Liver (tissue), 7 donors: ENCODE measurements at regions not wholly inside any gene's neighbourhood (a gene's known extent, or its start where the extent isn't known, plus 50 kb on each side); places are given as distances from the start of the nearest gene placed in this dataset.

Source experiments
- DNase-seq: peaks from one replicate; pipeline ENCODE4 v3.0.0-alpha.2; 2017; ENCODE audit warnings: low spot score
- H3K27ac ChIP-seq, 2 donors: one replicate each; pipeline ENCODE4 v1.7.0; 2013; ENCODE audit warnings: inconsistent platforms in 2 of 2, low read length in 2 of 2, control low read depth in 1 of 2, low read depth in 1 of 2, mild to moderate bottlenecking in 1 of 2
- H3K27me3 ChIP-seq, 4 donors: one replicate each; pipeline versions ENCODE4 v1.6.1 to v1.7.0; 2013; ENCODE audit warnings: low read length in 3 of 4, inconsistent platforms in 1 of 4, mild to moderate bottlenecking in 1 of 4, moderate library complexity in 1 of 4; ENCODE audit not compliant: control insufficient read depth in 4 of 4, insufficient read depth in 4 of 4
- H3K36me3 ChIP-seq, 4 donors: one replicate each; pipeline versions ENCODE4 v1.6.1 to v1.7.0; 2013; ENCODE audit warnings: low read length in 3 of 4, mild to moderate bottlenecking in 3 of 4, low read depth in 1 of 4, moderate library complexity in 1 of 4; ENCODE audit not compliant: control insufficient read depth in 4 of 4, insufficient read depth in 3 of 4
- H3K4me1 ChIP-seq, 4 donors: one replicate each; pipeline versions ENCODE4 v1.6.1 to v1.7.0; 2013; ENCODE audit warnings: low read length in 3 of 4, mild to moderate bottlenecking in 3 of 4, moderate library complexity in 1 of 4; ENCODE audit not compliant: control insufficient read depth in 4 of 4, insufficient read depth in 4 of 4
- H3K4me3 ChIP-seq, 3 donors: one replicate each; pipeline versions ENCODE4 v1.6.1 to v1.7.0; 2013; ENCODE audit warnings: low read length in 3 of 3, control low read depth in 1 of 3, low read depth in 1 of 3, mild to moderate bottlenecking in 1 of 3
- H3K9ac ChIP-seq, 2 donors: one replicate each; pipeline ENCODE4 v1.7.0; 2013; ENCODE audit warnings: low read length in 2 of 2, mild to moderate bottlenecking in 2 of 2, moderate library complexity in 2 of 2, control low read depth in 1 of 2, low read depth in 1 of 2
- H3K9me3 ChIP-seq, 4 donors: one replicate each; pipeline versions ENCODE4 v1.6.1 to v1.7.0; 2013; ENCODE audit warnings: low read length in 3 of 4; ENCODE audit not compliant: control insufficient read depth in 4 of 4
- EGR1 ChIP-seq, 2 donors: IDR thresholded peaks; 2 replicates each; pipeline ENCODE4 v1.6.1; 2016 to 2018; ENCODE audit warnings: antibody characterized with exemption in 2 of 2, low read depth in 2 of 2
- FOXA1 ChIP-seq: IDR thresholded peaks from 2 replicates; pipeline ENCODE4 v1.6.1; 2016; ENCODE audit warnings: antibody characterized with exemption
- FOXA2 ChIP-seq: IDR thresholded peaks from 2 replicates; pipeline ENCODE4 v1.6.1; 2016; ENCODE audit warnings: antibody characterized with exemption
- GABPA ChIP-seq, 2 donors: IDR thresholded peaks in 1 of 2; conservative IDR thresholded peaks in 1 of 2; 2 replicates each; pipeline ENCODE4 v1.6.1; 2016; ENCODE audit warnings: antibody characterized with exemption in 2 of 2, mild to moderate bottlenecking in 1 of 2, moderate library complexity in 1 of 2
- HNF4A ChIP-seq, 2 donors: conservative IDR thresholded peaks; 2 replicates each; pipeline ENCODE4 v1.6.1; 2016; ENCODE audit warnings: antibody characterized with exemption in 2 of 2, mild to moderate bottlenecking in 2 of 2
- HNF4G ChIP-seq: IDR thresholded peaks from 2 replicates; pipeline ENCODE4 v1.6.1; 2016; ENCODE audit warnings: antibody characterized with exemption
- JUND ChIP-seq, 2 donors: IDR thresholded peaks; 2 replicates each; pipeline ENCODE4 v1.6.1; 2016; ENCODE audit warnings: antibody characterized with exemption in 2 of 2
- NR2F2 ChIP-seq: IDR thresholded peaks from 2 replicates; pipeline ENCODE4 v1.6.1; 2016; ENCODE audit warnings: antibody characterized with exemption
- RAD21 ChIP-seq, 2 donors: IDR thresholded peaks; 2 replicates each; pipeline ENCODE4 v1.6.1; 2016; ENCODE audit warnings: antibody characterized with exemption in 2 of 2, mild to moderate bottlenecking in 2 of 2
- RXRA ChIP-seq, 2 donors: IDR thresholded peaks; 2 replicates each; pipeline ENCODE4 v1.6.1; 2017 to 2018; ENCODE audit warnings: antibody characterized with exemption in 2 of 2, mild to moderate bottlenecking in 1 of 2
- SP1 ChIP-seq: IDR thresholded peaks from 2 replicates; pipeline ENCODE4 v1.6.1; 2018; ENCODE audit warnings: antibody characterized with exemption, mild to moderate bottlenecking
- TAF1 ChIP-seq: conservative IDR thresholded peaks from 2 replicates; pipeline ENCODE4 v1.6.1; 2016; ENCODE audit warnings: antibody characterized with exemption, mild to moderate bottlenecking
- YY1 ChIP-seq: IDR thresholded peaks from 2 replicates; pipeline ENCODE4 v1.6.1; 2016; ENCODE audit warnings: antibody characterized with exemption, mild to moderate bottlenecking
- TF ChIP-seq, protein P1 (sequence below): IDR thresholded peaks from 2 replicates; pipeline ENCODE4 v1.6.1; 2016; ENCODE audit warnings: antibody characterized with exemption
- TF ChIP-seq, protein P2 (sequence below): IDR thresholded peaks from 2 replicates; pipeline ENCODE4 v1.6.1; 2016; ENCODE audit warnings: antibody characterized with exemption
- TF ChIP-seq, protein P3 (sequence below): IDR thresholded peaks from 2 replicates; pipeline ENCODE4 v1.6.1; 2016; ENCODE audit warnings: antibody characterized with exemption, mild to moderate bottlenecking
- TF ChIP-seq, protein P4 (sequence below): fragments of 150-350 bp; IDR thresholded peaks from 2 replicates; pipeline ENCODE4 v1.5.1; 2017; ENCODE audit warnings: improper control_type of control experiment, low read depth, low read length; ENCODE audit not compliant: missing input control
- TF ChIP-seq, protein P5 (sequence below): IDR thresholded peaks from 2 replicates; pipeline ENCODE4 v1.6.1; 2016; ENCODE audit warnings: antibody characterized with exemption
- donor health status: healthy.
- donor health status: healthy.
- donor health status: healthy.
- donor health status: healthy.

DNA sequence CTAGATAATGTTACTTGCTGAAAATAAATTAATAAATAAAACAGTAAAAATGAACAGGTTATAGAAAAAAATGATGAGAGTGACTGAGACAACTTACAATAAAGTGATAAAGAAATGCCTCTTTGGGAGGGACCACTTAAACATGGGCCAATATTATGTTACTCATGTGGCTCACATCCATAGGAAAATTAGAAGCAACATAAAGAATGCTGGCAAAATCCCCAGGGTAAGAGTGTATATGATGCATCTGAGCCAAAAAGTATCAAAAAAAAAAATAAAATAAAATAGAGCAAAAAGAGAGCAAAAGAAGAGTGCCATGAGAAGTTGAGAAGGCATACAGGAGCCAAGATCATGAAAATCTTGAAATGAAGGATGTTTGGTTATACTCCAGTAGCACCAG is 818.0 kb downstream of the LTN1 start:
- H3K9ac ChIP-seq = no peak overlapping the region
- H3K4me3 ChIP-seq = no peak overlapping the region
- H3K9me3 ChIP-seq = no peaks in the 10 kb centered on the region
- H3K4me1 ChIP-seq = no peaks in the 10 kb centered on the region
- no peak overlapping the region for H3K27ac ChIP-seq
- DNase-seq = no peak
- H3K27me3 ChIP-seq = no peaks in the 10 kb centered on the region
- no peaks in the 10 kb centered on the region for H3K36me3 ChIP-seq
- TF ChIP-seq TAF1 = no peak
- TF ChIP-seq, protein P1, sequence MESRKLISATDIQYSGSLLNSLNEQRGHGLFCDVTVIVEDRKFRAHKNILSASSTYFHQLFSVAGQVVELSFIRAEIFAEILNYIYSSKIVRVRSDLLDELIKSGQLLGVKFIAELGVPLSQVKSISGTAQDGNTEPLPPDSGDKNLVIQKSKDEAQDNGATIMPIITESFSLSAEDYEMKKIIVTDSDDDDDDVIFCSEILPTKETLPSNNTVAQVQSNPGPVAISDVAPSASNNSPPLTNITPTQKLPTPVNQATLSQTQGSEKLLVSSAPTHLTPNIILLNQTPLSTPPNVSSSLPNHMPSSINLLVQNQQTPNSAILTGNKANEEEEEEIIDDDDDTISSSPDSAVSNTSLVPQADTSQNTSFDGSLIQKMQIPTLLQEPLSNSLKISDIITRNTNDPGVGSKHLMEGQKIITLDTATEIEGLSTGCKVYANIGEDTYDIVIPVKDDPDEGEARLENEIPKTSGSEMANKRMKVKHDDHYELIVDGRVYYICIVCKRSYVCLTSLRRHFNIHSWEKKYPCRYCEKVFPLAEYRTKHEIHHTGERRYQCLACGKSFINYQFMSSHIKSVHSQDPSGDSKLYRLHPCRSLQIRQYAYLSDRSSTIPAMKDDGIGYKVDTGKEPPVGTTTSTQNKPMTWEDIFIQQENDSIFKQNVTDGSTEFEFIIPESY = no peak
- no peak for TF ChIP-seq SP1
- no peak for TF ChIP-seq YY1
- TF ChIP-seq, protein P2, sequence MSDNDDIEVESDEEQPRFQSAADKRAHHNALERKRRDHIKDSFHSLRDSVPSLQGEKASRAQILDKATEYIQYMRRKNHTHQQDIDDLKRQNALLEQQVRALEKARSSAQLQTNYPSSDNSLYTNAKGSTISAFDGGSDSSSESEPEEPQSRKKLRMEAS = no peak
- TF ChIP-seq, protein P3, sequence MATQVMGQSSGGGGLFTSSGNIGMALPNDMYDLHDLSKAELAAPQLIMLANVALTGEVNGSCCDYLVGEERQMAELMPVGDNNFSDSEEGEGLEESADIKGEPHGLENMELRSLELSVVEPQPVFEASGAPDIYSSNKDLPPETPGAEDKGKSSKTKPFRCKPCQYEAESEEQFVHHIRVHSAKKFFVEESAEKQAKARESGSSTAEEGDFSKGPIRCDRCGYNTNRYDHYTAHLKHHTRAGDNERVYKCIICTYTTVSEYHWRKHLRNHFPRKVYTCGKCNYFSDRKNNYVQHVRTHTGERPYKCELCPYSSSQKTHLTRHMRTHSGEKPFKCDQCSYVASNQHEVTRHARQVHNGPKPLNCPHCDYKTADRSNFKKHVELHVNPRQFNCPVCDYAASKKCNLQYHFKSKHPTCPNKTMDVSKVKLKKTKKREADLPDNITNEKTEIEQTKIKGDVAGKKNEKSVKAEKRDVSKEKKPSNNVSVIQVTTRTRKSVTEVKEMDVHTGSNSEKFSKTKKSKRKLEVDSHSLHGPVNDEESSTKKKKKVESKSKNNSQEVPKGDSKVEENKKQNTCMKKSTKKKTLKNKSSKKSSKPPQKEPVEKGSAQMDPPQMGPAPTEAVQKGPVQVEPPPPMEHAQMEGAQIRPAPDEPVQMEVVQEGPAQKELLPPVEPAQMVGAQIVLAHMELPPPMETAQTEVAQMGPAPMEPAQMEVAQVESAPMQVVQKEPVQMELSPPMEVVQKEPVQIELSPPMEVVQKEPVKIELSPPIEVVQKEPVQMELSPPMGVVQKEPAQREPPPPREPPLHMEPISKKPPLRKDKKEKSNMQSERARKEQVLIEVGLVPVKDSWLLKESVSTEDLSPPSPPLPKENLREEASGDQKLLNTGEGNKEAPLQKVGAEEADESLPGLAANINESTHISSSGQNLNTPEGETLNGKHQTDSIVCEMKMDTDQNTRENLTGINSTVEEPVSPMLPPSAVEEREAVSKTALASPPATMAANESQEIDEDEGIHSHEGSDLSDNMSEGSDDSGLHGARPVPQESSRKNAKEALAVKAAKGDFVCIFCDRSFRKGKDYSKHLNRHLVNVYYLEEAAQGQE = no peak
- TF ChIP-seq FOXA2 = no peak
- TF ChIP-seq RAD21 (IDR thresholded peaks at IDR 0.05) = no peak
- TF ChIP-seq, protein P4, sequence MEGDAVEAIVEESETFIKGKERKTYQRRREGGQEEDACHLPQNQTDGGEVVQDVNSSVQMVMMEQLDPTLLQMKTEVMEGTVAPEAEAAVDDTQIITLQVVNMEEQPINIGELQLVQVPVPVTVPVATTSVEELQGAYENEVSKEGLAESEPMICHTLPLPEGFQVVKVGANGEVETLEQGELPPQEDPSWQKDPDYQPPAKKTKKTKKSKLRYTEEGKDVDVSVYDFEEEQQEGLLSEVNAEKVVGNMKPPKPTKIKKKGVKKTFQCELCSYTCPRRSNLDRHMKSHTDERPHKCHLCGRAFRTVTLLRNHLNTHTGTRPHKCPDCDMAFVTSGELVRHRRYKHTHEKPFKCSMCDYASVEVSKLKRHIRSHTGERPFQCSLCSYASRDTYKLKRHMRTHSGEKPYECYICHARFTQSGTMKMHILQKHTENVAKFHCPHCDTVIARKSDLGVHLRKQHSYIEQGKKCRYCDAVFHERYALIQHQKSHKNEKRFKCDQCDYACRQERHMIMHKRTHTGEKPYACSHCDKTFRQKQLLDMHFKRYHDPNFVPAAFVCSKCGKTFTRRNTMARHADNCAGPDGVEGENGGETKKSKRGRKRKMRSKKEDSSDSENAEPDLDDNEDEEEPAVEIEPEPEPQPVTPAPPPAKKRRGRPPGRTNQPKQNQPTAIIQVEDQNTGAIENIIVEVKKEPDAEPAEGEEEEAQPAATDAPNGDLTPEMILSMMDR = no peak
- no peak for TF ChIP-seq GABPA (IDR thresholded peaks at IDR 0.05 in 1 of 2, conservative IDR thresholded peaks at IDR 0.05 in 1 of 2)
- no peak for TF ChIP-seq JUND (IDR thresholded peaks at IDR 0.05)
- no peak for TF ChIP-seq HNF4G
- no peak for TF ChIP-seq FOXA1
- no peak for TF ChIP-seq EGR1 (IDR thresholded peaks at IDR 0.05; ENCODE audit: low read depth in 2 of 2)
- no peak for TF ChIP-seq NR2F2
- TF ChIP-seq, protein P5, sequence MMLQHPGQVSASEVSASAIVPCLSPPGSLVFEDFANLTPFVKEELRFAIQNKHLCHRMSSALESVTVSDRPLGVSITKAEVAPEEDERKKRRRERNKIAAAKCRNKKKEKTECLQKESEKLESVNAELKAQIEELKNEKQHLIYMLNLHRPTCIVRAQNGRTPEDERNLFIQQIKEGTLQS = no peak
- no peak for TF ChIP-seq HNF4A (conservative IDR thresholded peaks at IDR 0.05)
- no peak for TF ChIP-seq RXRA (IDR thresholded peaks at IDR 0.05)
